HS-5 (cell line): ENCODE measurements at regions not wholly inside any gene's neighbourhood (a gene's known extent, or its start where the extent isn't known, plus 50 kb on each side); places are given as distances from the start of the nearest gene placed in this dataset.
"Not testable (repeated sequence)": the region's sequence is repeated elsewhere in the genome, so short reads cannot be mapped to it uniquely, and the experiment has no call there.

ENCODE experiments used
- DNase-seq: peaks from one replicate; pipeline ENCODE4 v3.0.0-alpha.2; 2012; ENCODE audit warnings: low read depth

DNA sequence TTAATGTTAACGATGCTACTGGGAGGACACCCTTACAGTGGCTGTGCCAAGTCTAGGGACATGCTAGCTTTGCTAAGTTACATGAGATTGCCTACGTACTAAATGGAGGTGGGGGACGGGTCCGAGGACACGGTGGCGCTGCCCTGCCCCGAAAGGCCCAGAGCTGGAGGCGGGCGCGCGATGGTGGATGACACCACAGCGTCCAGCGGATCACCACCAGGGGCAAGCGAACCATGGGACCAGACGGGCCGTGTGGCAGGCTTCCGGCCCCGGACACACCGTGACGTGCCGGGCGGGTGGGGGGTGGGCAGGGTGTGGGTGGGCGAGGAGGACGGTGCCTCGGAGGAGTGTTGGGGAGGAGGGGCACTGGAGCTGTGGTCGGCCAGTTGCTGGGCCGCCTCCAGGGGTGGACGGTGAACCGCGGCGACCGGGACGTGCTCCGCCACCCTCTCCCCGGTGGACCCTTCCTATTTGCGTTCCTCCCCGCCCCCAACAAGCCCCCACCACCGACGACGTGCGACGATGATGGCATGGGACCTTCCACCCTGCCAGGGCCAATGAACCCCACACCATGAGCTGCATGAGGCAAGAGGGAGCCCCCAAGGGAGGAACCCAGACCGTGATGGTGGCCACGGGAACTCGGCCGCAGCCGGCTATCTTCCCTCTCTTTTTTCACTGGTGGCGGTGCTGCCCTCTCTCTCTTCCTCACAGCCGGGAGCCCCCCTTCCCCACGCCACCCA, 773.3 kb upstream of the DEFB115 start:
- no peak for DNase-seq

GRCh38 chr20:30484749-30485070, 772.8 kb upstream of the DEFB115 start:
- no peak for DNase-seq

DNA sequence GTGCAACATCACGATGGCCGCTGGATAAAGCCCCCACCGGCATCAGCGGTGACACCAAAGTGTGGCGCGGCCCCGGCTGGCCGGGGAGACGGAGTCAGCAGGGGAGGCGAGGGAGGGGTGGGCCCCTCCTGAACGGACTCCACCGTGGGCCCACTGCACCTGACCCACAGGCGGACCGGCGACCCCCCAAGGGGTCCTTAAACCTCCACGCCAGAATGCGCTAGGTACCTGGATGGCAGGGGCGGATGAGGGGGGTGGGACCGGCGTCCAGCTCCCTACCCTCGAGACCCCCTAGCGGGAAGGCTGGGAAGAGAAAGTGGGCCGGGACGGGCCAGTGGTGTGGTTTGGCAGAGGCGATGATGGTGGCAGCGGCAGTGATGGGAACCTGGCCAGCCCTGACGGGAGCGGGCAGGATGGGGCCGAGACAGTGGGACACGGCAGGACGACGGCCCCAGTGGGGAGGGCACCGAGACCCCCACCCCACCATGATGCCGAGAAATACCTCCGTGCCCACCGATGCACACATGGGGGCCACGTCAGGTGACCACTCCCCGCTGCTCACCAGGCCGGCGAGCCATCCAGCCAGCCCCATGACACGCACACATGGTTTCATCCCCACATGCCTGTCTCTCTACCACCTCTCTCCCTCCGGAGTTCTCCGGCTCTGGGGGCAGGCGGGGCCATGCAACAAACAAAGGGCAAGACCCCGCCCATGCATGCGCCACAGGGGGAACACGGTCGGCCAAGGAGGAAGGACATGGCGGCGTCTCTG, 771.9 kb upstream of the DEFB115 start:
- DNase-seq, result no peak

DNA sequence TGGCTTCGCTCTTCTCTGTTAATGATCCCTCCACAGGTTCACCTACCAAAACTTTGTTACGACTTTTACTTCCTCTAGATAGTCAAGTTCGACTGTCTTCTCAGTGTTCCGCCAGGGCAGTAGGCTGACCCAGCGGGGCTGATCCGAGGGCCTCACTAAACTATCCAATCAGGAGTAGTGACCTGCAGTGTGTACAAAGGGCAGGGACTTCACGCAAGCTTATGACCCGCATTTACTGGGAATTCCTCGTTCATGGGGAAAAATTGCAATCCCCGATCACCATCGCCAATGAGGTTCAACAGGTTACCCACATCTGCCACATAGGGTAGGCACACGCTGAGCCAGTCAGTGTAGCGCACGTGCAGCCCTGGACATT, 771.4 kb upstream of the DEFB115 start:
- DNase-seq, result no peak

- DNase-seq, result not testable (repeated sequence)
Measured at GRCh38 chr20:30487461-30487860, 770.0 kb upstream of the DEFB115 start.

- DNase-seq, result no peak
Measured at GRCh38 chr20:30487947-30488926, 769.2 kb upstream of the DEFB115 start.

- no peak for DNase-seq
Measured at GRCh38 chr20:30488941-30489613, 768.4 kb upstream of the DEFB115 start.

DNA sequence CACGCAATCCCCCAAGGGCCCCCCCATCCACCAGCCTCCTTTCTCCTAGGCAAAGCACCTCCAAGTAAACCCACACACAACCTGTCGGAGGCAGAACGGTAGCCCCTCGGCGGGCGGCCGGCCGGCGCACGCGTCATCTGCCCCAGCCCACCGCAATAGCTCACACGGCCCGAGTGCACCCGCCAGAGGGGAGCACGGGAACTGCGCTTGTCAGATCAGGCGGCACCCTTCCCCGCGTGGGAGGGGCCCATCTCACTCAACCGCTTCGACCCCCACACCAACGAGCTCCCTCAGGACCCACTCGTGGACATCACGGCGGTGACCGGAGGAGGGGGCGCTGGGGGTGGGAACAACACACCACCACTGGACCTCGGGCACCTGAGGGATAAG, 767.9 kb upstream of the DEFB115 start:
- DNase-seq, result no peak

- DNase-seq, result no peak
Measured at GRCh38 chr20:30491016-30491415, 766.4 kb upstream of the DEFB115 start.

- not testable (repeated sequence) for DNase-seq
Measured at GRCh38 chr20:30496656-30497055, 760.8 kb upstream of the DEFB115 start.

DNA sequence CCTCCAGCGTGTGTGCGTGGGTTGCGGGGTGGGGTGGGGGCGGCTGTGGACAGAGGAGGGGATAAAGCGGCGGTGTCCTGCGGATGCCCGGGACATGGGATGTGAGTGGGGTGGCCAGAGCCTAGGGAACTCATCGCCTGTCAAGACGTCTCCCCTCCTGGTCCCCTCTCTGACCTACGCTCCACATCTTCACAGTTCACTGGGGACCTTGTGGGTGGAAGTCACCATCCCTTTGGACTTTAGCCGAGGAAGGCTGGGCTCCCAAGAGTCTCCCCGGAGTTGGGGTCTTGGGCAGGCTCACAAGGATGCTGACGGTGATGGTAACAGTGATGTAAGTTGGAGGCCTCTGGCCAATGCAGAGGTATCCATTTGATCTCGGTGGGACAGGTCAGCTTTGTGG, 760.3 kb upstream of the DEFB115 start:
- not testable (repeated sequence) for DNase-seq

DNA sequence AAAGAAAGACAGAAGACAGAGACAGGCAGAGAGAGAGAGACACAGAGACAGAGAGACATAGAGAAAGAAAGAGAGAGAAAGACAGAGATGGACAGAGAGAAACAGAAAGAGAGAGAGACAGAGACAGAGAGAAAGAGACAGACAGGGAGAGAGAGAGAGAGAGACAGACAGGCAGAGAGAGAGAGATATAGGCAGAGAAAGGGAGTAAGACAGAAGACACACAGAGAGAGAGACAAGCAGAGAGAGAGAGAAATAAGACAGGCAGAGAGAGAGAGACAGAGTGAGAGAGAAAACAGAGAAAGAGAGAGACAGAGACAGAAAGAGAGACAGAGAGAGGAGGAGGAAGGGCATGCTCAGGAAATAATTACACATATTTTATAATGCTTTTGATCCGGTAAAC, 758.3 kb upstream of the DEFB115 start:
- DNase-seq, result no peak

GRCh38 chr20:30499716-30500446, 757.6 kb upstream of the DEFB115 start:
- not testable (repeated sequence) for DNase-seq

- DNase-seq, result not testable (repeated sequence)
Measured at GRCh38 chr20:30500447-30500820, 757.0 kb upstream of the DEFB115 start.

DNA sequence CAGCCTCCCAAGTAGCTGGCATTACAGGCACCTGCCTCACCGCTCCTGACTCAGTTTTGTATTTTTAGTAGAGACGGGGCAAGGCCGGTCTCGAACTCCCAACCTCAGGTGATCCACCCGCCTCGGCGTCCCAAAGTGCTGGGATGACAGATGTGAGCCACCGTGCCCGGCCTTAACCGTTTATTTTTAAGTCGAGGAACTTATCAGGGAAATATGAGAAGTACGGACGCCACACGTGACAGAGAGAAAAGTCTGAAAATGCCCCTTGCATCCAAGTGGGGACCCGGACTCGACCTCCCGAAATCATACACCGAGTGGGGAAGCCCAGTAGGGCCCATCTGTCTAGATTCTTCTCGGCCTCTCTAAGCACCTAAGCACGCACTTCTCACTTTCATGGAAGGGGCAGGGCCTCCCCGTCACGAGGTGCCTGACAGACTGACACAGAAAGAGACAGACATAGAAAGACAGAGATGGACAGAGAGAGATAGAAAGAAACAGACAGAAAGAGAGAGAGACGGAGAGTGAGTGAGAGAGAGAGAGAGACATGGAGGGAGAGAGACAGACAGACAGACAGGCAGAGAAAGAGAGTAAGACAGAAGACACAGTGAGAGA, 756.5 kb upstream of the DEFB115 start:
- no peak for DNase-seq

- DNase-seq, result no peak
Measured at GRCh38 chr20:30502670-30503069, 754.8 kb upstream of the DEFB115 start.

DNA sequence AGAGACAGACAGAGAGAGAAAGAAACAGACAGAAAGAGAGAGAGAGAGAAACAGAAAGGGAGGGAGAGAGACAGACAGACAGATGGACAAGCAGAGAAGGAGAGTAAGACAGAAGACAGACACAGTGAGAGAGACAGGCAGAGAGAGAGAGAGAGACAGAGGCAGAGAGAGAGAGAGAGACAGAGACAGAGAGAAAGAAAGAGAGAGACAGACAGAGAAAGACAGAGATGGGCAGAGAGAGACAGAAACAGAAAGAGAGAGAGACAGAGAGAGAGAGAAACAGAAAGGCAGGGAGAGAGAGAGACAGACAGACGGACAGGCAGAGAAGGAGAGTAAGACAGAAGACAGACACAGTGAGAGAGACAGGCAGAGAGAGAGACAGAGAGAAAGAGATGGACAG, 754.3 kb upstream of the DEFB115 start:
- not testable (repeated sequence) for DNase-seq

DNA sequence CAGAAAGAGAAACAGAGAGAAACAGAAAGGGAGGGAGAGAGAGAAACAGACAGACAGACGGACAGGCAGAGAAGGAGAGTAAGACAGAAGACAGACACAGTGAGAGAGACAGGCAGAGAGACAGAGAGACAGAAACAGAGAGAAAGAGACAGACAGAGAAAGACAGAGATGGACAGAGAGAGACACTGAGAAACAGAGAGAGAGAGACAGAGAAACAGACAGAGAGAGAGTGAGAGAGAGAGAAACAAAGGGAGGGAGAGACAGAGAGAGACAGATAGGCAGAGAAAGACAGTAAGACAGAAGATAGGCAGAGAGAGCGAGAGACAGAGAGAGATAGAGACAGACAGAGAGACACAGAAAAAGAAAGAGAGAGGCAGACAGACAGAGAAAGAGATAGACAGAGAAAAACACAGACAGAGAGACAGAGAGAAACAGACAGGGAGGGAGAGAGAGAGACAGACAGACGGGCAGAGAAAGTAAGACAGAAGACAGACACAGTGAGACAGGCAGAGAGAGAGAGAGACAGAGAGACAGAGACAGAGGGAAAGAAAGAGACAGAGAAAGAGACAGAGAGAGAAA, 753.4 kb upstream of the DEFB115 start:
- DNase-seq, result no peak

DNA sequence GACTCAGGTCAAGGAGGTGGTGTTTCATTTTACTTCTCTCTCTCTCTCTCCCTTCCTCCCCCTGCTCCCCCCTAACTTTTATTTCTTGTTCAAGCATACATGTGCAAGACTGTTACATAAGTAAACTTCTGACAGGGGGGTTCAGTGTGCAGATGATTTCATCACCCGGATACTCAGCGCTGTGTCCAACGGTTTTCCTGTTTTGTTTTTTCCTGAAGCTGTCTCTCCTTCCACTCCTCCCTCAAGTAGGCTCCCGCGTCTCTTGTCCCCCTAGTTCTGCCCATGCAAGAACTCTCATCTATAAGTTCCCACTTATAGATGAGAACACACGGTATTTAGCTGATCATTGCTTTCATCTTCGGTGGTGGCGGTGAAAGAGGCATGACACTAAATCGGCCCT, 751.9 kb upstream of the DEFB115 start:
- no peak for DNase-seq

DNA sequence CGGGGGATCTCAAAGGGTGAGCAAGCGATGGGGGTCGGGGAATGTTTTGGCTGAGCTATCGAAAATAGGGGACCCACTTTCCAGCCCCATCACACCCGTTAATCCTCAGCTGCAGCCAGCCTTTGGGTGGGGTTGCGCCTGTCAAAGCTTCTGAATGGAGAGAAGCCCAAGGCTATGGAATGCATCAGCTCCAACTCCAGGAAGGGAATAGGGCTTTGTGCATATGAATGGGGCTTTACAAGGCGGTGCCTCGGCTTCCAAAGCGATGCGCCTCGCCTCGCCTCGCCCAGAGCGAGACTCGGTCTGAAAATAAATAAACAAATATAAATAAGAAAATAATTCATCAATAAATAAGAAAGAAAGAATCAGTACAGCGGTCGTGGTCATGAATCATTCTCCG, 751.4 kb upstream of the DEFB115 start:
- no peak for DNase-seq

DNA sequence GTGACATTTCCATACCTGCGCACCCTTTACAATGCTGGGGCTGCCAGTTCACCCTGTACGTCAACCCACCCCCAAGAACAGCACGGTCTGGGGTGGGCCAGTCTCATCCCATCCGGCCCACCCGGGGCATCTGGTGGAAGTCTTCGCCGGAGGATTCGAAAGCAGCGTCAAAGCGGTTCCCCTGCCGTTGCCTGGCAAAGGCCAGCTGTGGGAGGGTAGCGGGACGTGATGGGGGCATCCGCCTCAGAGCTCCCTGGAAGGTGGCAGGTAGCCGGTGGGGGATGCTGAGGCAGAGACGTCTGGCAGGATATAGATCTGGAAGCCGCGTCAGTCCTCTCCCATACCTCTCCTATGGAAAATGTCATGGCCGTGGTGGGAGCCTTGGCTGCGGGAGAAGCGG, 749.1 kb upstream of the DEFB115 start:
- not testable (repeated sequence) for DNase-seq
